HG03060 (cell line): ENCODE measurements at regions not wholly inside any gene's neighbourhood (a gene's known extent, or its start where the extent isn't known, plus 50 kb on each side); places are given as distances from the start of the nearest gene placed in this dataset.
"Not testable (repeated sequence)": the region's sequence is repeated elsewhere in the genome, so short reads cannot be mapped to it uniquely, and the experiment has no call there.

Experiments
- ATAC-seq: cut with Tn5 transposase; IDR thresholded peaks from one replicate; pipeline ENCODE4 v1.9.1; 2021; ENCODE audit warnings: low read depth, moderate number of reproducible peaks; ENCODE audit not compliant: unreplicated experiment

DNA sequence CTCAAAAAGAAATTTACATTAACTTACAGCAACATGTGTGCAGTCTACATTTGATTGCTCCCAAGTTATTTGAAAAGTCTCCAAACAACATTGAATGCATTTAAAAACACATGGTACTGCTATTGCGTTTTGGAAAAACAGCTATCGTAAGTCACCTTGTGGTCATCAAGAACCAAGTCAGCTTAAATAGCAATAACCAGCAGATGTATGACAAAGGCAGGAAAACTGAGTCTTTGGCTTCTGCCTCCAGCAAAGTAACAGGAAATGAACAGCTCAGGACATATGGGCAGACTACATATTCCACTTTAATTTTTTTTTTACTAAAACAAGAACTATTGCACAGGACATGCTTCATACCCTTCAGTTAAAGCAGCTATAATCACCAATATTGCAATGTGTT lies 580.6 kb upstream of the SPRY2 start:
- no peak for ATAC-seq

DNA sequence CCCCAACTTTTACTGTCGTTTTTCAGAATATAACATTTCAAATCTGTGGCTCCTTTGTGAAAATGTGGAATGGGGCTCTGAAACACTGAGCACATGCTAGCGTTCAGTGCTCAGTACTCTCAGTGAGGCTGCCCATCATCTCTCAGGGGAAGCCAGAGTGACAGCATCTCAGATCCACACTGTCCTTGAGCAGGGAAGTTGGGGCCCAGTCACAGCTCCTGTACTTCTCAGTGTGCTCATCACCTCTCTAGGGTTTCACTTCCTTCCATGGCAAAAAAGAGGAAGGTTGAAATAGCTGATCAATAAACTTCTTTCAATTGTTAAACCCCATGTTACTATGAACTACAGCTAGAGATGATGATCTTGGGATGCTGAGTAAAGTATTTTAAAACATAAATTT lies 565.9 kb upstream of the SPRY2 start:
- ATAC-seq: no peak

DNA sequence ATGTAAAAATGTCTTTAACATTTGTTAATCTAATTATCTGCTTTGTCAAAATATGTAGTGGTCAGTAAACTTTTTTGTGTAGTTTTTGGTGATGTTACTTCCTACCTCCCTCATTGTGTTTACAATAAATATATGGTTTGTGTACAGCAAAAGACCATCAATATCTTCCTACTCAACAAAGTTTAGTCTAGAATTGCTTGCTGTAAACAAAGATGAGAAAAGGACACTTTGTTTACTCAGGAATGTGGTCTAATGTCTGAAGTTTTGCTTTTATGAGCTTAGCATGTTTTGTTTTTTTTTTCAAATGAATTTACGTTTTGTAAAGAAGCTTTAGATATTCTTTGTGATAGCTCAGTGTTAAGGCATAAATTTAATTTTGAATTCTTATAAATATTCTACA lies 563.5 kb upstream of the SPRY2 start:
- no peak for ATAC-seq

DNA sequence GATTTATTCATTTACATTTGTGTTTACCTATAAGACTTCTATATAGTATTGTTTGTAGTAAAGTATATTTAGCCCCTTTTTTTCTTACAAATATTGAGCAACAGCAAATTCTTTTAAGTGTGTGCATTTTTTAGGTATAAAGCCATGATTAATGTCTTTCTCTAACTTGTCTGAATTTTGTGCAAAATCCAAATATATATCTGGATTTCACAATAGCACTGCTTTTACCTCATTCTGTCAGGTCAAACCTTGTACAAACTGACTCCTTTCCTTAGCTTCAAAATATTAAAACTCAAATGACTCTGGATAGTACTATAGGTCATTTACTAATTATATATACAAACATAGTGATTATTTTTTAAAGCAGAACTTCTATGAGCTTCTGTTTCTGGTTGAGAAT lies 563.0 kb upstream of the SPRY2 start:
- no peak for ATAC-seq

DNA sequence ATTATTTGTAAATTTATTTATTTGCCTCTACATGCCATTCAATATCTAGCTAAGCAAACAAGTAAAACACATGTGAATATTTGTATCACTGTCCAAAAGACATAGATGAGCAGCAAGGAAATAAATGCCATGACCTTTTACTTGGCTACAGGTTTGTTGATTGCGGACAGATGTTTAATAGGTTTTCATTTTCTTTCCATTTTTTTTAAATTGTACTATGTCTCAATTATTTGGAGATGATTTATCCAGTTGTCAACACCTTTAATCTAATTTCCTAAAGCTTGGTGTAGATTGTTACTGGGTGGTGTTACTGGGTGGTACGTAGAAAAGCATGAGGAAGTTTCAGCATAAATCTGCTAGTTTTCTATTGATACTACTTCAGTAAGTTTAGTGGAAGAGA lies 560.6 kb upstream of the SPRY2 start:
- ATAC-seq: no peak

DNA sequence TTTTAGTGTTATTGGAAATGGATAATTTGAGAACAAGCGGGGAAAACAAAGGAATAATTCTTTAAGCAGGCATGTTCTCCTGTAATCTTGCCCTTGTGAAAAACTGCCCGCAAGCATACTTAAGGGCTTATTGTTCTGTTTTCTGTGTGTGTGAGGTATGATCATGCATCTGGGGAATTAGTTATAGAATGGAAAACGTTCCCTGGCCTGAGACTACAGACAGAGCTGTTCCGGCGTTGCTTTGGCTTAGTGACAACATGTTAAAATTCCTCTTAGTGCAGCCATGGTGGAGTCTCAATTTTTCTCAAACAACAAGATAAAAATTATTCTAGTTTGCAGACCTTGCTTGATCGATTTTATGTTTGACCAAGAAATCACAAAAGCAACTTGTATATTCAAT lies 560.2 kb upstream of the SPRY2 start:
- no peak for ATAC-seq

DNA sequence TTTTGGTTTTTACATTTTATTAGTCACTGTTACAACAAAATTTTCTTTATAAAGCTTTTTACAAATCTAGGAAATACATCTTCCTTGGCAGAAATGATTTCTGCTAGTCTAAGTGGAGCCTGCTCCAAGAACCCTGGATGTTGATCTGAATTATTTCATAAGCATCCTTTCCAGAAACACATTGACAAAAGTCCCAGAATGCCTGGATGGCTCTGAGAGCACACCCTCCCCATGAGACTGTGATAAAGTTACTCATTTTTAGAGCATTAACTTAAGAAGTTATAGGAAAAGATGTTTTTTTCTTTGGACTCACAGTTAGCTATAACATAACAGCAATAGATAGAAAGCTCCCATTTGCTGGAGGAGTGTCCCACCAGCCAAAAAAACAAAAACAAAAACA lies 559.6 kb upstream of the SPRY2 start:
- ATAC-seq: no peak

DNA sequence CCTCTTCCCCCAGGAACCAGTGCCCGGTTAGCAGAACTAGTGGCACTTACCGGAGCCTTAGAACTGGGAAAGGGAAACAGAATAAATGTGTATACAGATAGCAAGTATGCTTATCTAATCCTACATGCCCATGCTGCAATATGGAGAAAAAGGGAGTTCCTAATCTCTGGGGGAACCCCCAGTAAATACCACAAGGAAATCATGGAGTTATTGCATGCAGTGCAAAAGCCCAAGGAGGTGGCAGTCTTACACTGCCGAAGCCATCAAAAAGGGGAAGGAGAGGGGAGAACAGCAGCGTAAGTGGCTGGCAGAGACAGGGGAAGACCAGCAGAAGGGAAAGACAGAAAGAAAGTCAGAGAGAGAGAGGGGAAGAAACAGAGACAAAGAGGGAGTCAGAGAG lies 556.7 kb upstream of the SPRY2 start:
- ATAC-seq: not testable (repeated sequence)

DNA sequence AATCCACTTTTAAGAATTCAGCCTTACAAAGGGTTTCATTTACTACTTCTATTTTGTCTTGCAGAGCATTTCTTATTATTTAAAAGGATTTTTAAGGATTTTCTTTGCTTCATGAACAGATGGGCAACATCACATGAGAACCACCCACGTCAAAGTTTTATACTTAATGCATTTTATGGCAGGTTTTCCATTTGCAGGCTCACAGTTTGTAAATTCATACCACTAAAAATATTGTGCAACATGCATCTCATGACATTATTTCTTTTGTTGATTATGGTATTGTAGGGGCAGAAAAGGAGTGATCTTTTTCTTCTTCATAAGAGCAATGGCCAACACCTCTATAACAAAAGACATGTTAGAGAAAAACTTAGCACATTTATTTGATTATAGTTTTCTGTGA lies 554.0 kb upstream of the SPRY2 start:
- ATAC-seq: no peak

DNA sequence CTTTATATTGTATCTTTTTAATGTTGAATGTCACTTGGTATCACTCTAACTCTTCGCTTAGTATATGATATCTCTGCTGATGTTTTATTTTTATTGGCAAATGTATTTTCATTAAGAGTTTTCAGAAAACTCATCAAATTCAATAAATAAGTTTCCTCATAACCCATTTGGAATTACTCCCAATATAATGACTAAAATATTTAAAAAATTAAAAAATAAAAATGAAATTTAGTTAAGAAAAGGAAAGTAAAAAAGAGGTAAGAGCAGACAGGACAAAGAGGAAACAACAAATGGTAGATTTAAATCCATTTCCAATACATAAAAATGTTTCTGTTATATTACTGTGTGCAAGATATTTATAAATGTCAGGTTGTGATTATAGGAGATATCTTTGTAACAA lies 548.9 kb upstream of the SPRY2 start:
- ATAC-seq: no peak

DNA sequence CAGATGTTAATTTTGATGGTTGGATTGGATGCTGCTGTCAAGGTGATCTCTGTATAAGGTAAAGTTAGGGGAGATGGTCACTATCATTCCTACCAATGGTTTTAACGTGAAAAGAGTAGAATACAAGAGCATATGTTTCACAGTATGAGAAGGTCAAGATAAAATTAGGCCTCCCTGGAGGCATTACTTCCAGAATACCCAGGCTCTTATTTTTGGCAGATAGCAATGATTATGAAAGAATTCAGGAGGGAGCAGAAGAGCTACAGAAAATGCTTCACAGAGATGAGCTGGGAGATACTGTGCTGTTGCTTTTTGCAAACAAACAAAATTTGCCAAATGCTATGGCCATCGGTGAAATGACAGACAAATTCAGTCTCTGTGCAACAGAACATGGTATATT lies 547.5 kb upstream of the SPRY2 start:
- no peak for ATAC-seq

DNA sequence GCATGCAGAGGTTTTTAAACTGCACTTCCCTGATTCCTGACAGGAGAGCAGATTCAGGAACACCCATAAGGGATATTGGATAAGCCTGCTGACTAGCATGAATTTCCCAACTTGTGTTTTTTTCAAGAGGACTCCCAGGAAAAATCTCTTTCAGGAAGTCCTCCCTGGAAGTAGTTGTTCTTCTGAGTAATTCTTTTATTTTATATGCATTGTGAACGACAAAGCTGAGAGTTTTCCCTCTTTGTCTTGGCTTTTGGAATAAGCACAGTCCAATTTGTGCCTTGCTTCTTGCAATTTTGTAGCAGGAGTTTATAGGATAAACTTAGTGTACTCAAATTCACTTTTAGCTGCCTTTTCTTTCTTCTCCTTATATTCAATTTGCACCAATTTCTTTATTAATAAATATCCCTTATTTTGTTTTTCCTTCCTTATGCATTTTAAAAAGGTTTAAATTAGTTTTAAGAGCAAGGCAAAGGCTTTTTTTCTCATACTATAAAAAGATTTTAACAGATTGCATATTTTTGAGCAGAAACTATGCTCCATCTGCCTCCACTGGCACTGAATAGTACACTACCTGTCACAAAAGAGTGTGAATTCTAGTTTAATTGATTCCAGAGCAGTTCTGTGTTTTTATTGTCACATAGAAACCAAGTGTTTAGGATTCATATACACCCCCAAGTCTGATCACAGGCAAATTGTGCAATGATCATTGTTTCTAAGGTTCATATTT lies 543.3 kb upstream of the SPRY2 start:
- no peak for ATAC-seq

DNA sequence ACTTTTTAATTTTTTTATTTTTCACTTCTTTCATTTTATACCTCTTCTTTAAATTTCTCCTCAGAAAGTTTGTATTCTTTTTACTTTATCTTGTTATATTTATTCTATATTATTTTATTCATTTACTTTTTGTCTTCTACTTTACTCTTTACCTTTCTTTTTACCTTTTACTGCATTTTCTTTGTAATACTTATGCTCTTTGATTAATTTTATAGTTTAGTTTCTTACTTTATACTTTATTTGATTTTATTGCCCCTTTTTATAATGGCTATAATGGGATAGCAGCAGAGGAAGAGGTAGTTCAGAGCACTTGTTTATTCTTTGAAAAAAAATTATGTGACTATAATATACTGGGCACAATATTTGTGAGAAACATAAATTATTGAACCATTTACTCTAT lies 542.6 kb upstream of the SPRY2 start:
- no peak for ATAC-seq

DNA sequence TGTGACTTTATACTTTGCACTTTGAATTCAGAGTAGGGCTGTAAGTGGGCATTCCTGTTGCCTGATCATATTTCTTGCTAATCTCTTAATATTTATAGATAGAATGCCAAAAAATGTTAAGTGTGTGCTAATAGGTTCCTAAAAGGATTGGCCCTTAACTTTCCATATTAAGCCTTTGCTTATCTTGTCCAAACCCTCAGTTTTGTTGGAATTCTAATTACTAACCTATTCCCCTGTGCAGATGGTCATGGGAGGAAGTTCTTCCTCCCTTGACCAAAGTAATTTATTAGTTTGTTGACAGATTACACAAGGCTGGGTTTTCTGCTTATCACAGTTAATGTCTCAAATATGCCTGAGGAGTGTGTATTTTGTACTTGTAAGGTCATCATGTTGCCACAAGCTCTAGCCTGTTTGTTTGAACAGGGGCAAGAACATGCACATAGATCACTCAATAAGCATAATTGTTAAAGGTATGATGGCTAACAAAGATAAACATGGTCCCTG lies 541.1 kb upstream of the SPRY2 start:
- ATAC-seq: no peak

DNA sequence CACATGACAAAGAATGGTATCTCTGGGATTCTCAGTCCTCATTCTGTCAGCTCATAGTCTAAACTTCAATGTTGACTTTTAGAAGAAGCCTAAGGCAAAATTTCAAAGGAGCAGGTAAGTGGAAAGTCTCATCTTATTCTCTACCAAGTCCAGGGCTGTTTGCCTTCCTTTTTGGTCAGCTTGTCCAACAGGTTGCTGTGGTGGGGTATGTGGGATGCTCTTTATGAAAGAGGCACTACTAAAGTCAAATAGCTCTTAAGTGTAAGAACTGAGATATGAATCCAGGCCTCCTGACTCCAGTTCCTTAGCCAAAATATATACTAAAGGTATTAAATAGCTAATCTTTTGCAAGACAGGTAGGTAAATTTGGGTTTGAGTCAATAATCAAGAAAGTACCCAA lies 540.6 kb upstream of the SPRY2 start:
- ATAC-seq: no peak

DNA sequence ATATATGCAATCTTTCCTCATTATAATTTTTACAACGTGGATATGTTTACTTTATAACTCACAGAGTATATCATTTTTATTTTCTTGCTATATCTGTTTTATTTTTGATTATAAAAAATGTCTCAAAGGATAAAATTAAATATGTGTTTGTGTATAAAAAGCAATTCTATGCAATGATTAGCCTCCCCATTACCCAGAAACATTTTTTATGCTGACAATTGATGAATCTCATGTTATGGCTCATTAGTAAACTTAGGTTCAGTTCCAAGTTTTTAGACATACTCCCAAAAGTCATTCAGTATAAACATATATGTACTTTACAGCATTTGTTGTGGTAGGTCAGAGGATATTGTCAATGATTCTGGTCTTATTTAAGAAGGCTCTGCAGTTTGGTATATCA lies 540.1 kb upstream of the SPRY2 start:
- no peak for ATAC-seq

DNA sequence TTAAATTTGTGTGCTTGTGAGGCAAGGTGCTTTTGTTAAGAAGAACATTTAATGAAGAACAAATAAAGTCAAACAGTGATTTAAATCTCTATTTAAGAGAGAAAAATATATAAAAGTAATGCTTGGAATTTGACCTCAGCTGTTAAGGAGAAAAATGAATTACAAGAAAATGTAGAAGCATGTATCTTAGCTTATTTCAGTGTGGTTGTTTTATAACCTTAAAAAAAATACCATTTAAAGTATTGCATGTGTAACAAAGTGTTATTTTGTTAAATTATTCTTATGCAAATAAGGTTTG lies 537.0 kb upstream of the SPRY2 start:
- no peak for ATAC-seq

DNA sequence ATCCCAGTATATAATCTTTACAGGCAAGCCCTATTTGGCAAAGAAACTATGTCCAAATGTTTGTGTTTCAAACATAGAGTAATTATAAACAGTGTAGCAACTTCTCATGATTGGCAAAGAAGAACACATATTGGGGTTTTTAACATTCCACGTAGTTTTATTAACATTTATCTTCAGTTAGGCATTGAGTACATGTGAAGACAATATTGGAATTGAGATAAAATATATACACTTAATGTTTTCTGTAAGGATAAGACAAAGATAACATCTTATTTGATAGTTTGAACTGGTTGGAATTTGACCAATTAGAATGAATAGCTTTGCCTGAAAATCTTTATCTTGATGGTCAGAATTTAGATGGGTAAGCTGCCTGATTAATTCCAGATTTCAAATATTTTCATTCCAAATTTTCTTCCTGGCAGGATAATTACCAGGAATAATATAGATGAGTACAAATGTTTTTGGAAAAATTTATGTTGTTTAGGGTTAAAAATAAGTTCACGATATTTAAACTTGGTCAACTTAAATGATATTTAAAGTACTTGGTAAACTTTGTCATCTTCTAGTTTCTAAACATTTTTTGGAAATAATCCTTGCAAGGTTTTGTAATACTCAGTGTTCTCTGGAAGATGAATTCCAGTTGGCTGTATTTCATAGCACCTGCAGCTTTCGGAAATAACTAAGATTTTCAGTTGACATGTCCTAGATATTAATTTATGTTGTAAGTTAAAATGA lies 536.5 kb upstream of the SPRY2 start:
- ATAC-seq: no peak

DNA sequence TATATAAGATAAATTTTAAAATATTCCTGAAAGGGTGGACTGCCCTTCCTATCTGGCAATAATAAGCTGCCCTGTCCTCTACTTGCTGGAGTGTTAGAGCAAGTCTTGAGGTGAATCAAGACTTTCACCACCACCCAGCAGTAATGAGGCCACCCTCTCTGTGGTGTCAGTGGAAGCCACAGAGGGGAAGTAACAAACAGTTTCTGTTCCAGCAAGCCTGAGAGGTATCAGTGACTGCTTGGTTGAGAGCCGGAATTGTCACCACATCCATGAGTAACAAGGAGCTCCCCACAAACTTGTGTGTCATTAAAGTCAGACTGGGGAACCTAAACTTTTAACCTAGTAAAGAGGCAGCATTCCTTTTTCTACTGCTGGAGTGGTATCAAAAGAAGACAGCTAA lies 532.7 kb upstream of the SPRY2 start:
- ATAC-seq: peak; percentile 100

DNA sequence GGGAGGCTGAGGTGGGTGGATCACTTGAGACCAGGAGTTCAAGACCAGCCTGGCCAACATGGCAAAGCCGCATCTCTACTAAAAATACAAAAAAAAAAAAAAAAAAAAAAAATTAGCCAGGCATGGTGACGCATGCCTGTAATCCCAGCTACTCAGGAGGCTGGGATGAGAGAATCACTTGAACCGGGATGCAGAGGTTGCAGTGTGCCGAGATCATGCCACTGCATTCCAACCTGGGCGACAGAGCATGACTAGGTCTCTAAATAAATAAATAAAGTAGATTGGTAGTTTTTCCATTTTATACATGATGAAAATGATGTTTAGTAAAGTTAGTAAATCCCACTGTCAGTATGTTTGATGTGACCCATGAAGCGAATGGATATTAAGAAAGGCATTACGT lies 531.0 kb upstream of the SPRY2 start:
- ATAC-seq: not testable (repeated sequence)

DNA sequence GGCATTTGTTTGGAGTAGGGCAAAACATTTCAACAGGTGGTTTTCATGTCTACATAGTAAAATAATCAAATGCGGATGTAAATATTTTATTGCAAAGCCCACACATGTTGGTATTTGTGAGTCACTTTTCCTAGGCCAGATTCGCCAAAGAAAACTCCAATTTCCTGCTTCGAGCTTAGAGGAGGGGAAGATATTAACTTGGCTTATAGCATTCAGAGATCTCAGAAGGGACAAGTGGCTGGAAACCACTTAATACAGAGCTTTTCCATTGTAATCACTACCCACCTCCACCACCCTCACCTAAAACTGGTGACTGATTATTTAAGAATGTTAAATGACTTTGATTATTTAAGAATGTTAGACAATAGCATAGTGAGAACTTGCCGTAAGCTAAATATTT lies 530.6 kb upstream of the SPRY2 start:
- ATAC-seq: no peak

DNA sequence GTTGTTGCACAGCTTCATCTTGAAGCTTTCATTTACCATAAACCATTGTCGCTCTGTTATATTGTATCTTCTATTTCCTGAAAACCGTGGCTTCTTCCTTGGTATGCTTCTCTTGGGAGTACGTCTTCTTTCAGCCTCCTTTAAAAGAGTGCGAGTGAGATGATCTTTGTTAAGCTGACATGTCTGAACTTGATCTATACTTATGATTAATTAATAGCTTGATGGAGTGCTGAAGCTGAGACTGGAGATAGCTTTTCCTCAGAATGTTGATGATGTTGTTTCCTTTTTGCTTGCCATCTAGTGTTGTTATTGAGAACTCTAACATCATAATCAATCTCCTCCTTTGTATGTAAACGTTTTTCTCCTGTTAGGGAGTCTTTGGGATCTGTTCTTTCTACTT lies 529.3 kb upstream of the SPRY2 start:
- no peak for ATAC-seq
